SK-N-SH (cell line): ENCODE measurements at regions not wholly inside any gene's neighbourhood (a gene's known extent, or its start where the extent isn't known, plus 50 kb on each side); places are given as distances from the start of the nearest gene placed in this dataset.

Source experiments
- CTCF ChIA-PET: fragments of 300-600, 350-600 bp; formaldehyde crosslinking; extraction: SDS; loops from one replicate; lab custom pipeline; 2021; lab: Yijun Ruan, JAX
- POLR2A ChIA-PET: fragments of 350-600 bp; sonication (Branson Sonifier 250); formaldehyde crosslinking; extraction: SDS; loops from one replicate; lab custom pipeline; 2020; ENCODE audit warnings: antibody characterized with exemption, inconsistent platforms; lab: Yijun Ruan, JAX
- DNase-seq: peaks from one replicate; pipeline ENCODE4 v3.0.0; 2012
- H2AFZ ChIP-seq: fragments of 200-600 bp; sonication (generic); 2 replicates; pipeline ENCODE4 v1.8.1; 2016; ENCODE audit warnings: antibody characterized with exemption, mild to moderate bottlenecking, low read depth
- H3F3A ChIP-seq: fragments of 200-600 bp; sonication (generic); replicated peaks from 2 replicates; pipeline ENCODE3; 2016; ENCODE audit warnings: antibody characterized with exemption, mild to moderate bottlenecking; ENCODE audit not compliant: insufficient read depth
- H3K27ac ChIP-seq, 2 experiments: fragments of 200-500 bp in 1 of 2; fragments of 200-600 bp in 1 of 2; sonication (Bioruptor generic) in 1 of 2; sonication (generic), shearing (Covaris generic) in 1 of 2; 2 replicates each; pipeline versions ENCODE4 v1.5.1 to v1.6.1; 2014 to 2016; ENCODE audit warnings: low read depth in 2 of 2, inconsistent platforms in 1 of 2, low read length in 1 of 2, mild to moderate bottlenecking in 1 of 2, mixed read lengths in 1 of 2
- H3K27me3 ChIP-seq: fragments of 200-600 bp; sonication (generic), shearing (Covaris generic); 2 replicates; pipeline ENCODE4 v1.6.1; 2016; ENCODE audit warnings: mixed run types; ENCODE audit not compliant: insufficient read depth
- H3K36me3 ChIP-seq, 2 experiments: fragments of 200-500 bp in 1 of 2; fragments of 200-600 bp in 1 of 2; sonication (Bioruptor generic) in 1 of 2; sonication (generic) in 1 of 2; replicated peaks in 1 of 2; 2 replicates each; pipeline versions ENCODE3 to v1.5.1; 2014 to 2016; ENCODE audit warnings: low read length in 1 of 2, mild to moderate bottlenecking in 1 of 2; ENCODE audit not compliant: insufficient read depth in 2 of 2, control insufficient read depth in 1 of 2
- H3K4me1 ChIP-seq, 2 experiments: fragments of 200-500 bp in 1 of 2; fragments of 200-600 bp in 1 of 2; sonication (Bioruptor generic) in 1 of 2; sonication (generic), shearing (Covaris generic) in 1 of 2; 2 replicates each; pipeline versions ENCODE4 v1.5.1 to v1.6.1; 2014 to 2016; ENCODE audit warnings: low read depth in 1 of 2, low read length in 1 of 2, mixed run types in 1 of 2; ENCODE audit not compliant: insufficient read depth in 2 of 2, control insufficient read depth in 1 of 2
- H3K4me2 ChIP-seq: fragments of 200-600 bp; sonication (generic), shearing (Covaris generic); 2 replicates; pipeline ENCODE4 v1.6.1; 2017; ENCODE audit warnings: mixed run types
- H3K4me3 ChIP-seq, 2 experiments: fragments of 200-500 bp in 1 of 2; fragments of 200-600 bp in 1 of 2; sonication (Bioruptor generic) in 1 of 2; sonication (generic), shearing (Covaris generic) in 1 of 2; 2 replicates each; pipeline versions ENCODE4 v1.5.1 to v1.8.1; 2014 to 2016; ENCODE audit warnings: low read depth in 2 of 2, inconsistent platforms in 1 of 2, low read length in 1 of 2, mild to moderate bottlenecking in 1 of 2, mixed read lengths in 1 of 2, moderate library complexity in 1 of 2
- H3K79me2 ChIP-seq: fragments of 200-600 bp; sonication (generic); 2 replicates; pipeline ENCODE4 v1.8.1; 2017; ENCODE audit warnings: mild to moderate bottlenecking; ENCODE audit not compliant: insufficient read depth
- H3K9ac ChIP-seq: fragments of 200-600 bp; sonication (generic); 2 replicates; pipeline ENCODE4 v1.6.1; 2017; ENCODE audit warnings: mixed run types
- H3K9me2 ChIP-seq: fragments of 200-600 bp; sonication (generic); 2 replicates; pipeline ENCODE4 v1.6.1; 2017; ENCODE audit warnings: mixed run types
- H3K9me3 ChIP-seq: fragments of 200-600 bp; sonication (generic); 2 replicates; pipeline ENCODE4 v1.6.1; 2017; ENCODE audit warnings: mixed run types, mild to moderate bottlenecking, moderate library complexity
- H4K20me1 ChIP-seq: fragments of 200-600 bp; sonication (generic); 2 replicates; pipeline ENCODE4 v1.6.1; 2017; ENCODE audit warnings: mild to moderate bottlenecking, mixed run types; ENCODE audit not compliant: insufficient read depth
- EZH2phosphoT487 ChIP-seq: fragments of 200-600 bp; sonication (generic); IDR thresholded peaks from 2 replicates; pipeline ENCODE4 v1.6.1; 2017; ENCODE audit warnings: low read depth, mixed run types, mild to moderate bottlenecking, antibody characterized with exemption, moderate library complexity, borderline replicate concordance
- JUND ChIP-seq: IDR thresholded peaks from 2 replicates; pipeline ENCODE4 v1.4.0; 2012
- MEF2A ChIP-seq: IDR thresholded peaks from 2 replicates; pipeline ENCODE4 v1.4.0; 2012; ENCODE audit warnings: low read depth, borderline replicate concordance
- MXI1 ChIP-seq: IDR thresholded peaks from 2 replicates; pipeline ENCODE4 v1.6.1; 2012; ENCODE audit warnings: mild to moderate bottlenecking, low read depth, low read length, improper control_type of control experiment
- POLR2AphosphoS5 ChIP-seq: IDR thresholded peaks from 2 replicates; pipeline ENCODE4 v1.6.1; 2012; ENCODE audit warnings: low read depth, low read length
- WGBS: methylation state at CpG from one replicate; pipeline ENCODE4 v1.1.6; 2017; ENCODE audit warnings: low lambda C conversion rate; 5-methylcytosine and 5-hydroxymethylcytosine counted together
- TF ChIP-seq, protein P1 (sequence below): IDR thresholded peaks from 2 replicates; pipeline ENCODE4 v1.6.1; 2012; ENCODE audit warnings: mild to moderate bottlenecking, low read depth, low read length, moderate library complexity
- TF ChIP-seq, protein P2 (sequence below): IDR thresholded peaks from 2 replicates; pipeline ENCODE4 v1.4.0; 2012; ENCODE audit warnings: low read depth, borderline replicate concordance
- TF ChIP-seq, protein P3 (sequence below): fragments of 150-350 bp; IDR thresholded peaks from 2 replicates; pipeline ENCODE4 v1.6.1; 2017; ENCODE audit warnings: antibody characterized with exemption, low read length, low read depth, borderline replicate concordance
- TF ChIP-seq, protein P4 (sequence below): fragments of 150-350 bp; IDR thresholded peaks from 2 replicates; pipeline ENCODE4 v1.6.1; 2016; ENCODE audit warnings: mild to moderate bottlenecking, low read depth, low read length

DNA sequence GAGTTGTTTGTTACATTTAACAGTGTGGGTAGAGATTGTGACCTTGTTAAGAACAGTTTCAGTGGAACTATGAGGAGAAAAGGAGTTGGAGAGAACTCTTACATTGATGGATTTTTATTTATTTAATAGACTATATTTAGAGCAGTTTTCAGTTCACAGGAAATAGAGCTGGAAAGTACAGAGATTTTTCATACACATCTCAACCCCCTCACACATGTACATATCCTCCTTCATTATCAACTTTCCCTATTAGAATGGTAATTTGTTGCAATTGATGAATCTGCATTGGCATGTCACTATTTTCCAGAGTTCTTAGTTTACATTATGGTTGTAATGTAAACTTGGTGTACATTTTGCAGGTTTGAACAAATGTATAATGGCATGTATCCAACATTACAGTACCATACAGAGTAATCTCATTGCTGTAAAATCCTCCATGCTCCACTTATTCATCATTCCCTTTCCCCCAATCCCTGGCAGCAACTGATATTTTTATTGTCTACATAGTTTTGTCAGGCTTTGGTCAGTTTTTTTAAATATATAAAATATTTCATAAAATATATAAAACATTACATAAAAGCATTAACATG, 756.6 kb upstream of the DPPA4 start:
- Histone ChIP-seq H3K9ac (no peak overlapping the region), H3K4me1 (no peaks in the 10 kb centered on the region), H3F3A (peaks cover 4% of the 10 kb centered on the region), H3K9me2 (no peaks in the 10 kb centered on the region), H3K27me3 (no peaks in the 10 kb centered on the region), H2AFZ (peak overlapping the region; percentile 55; the same call in 1 of the 2 replicates), H3K36me3 (no peaks in the 10 kb centered on the region), H3K4me2 (peak overlapping the region; percentile 19; the same call in 1 of the 2 replicates), H3K27ac (peak overlapping the region in 1 of 2 experiments; percentile 58; a peak in 1 of 4 replicates), H3K9me3 (no peaks in the 10 kb centered on the region; the same call in 1 of the 2 replicates), H3K4me3 (peak overlapping the region in 1 of 2 experiments; percentile 29; a peak in 1 of 4 replicates), H3K79me2 (no peaks in the 10 kb centered on the region), H4K20me1 (no peaks in the 10 kb centered on the region)
- DNase-seq: no peak
- ChIA-PET POLR2A (no interaction called here), CTCF (no interaction called here)
- TF ChIP-seq, protein P1, sequence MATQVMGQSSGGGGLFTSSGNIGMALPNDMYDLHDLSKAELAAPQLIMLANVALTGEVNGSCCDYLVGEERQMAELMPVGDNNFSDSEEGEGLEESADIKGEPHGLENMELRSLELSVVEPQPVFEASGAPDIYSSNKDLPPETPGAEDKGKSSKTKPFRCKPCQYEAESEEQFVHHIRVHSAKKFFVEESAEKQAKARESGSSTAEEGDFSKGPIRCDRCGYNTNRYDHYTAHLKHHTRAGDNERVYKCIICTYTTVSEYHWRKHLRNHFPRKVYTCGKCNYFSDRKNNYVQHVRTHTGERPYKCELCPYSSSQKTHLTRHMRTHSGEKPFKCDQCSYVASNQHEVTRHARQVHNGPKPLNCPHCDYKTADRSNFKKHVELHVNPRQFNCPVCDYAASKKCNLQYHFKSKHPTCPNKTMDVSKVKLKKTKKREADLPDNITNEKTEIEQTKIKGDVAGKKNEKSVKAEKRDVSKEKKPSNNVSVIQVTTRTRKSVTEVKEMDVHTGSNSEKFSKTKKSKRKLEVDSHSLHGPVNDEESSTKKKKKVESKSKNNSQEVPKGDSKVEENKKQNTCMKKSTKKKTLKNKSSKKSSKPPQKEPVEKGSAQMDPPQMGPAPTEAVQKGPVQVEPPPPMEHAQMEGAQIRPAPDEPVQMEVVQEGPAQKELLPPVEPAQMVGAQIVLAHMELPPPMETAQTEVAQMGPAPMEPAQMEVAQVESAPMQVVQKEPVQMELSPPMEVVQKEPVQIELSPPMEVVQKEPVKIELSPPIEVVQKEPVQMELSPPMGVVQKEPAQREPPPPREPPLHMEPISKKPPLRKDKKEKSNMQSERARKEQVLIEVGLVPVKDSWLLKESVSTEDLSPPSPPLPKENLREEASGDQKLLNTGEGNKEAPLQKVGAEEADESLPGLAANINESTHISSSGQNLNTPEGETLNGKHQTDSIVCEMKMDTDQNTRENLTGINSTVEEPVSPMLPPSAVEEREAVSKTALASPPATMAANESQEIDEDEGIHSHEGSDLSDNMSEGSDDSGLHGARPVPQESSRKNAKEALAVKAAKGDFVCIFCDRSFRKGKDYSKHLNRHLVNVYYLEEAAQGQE: no peak
- TF ChIP-seq, protein P2, sequence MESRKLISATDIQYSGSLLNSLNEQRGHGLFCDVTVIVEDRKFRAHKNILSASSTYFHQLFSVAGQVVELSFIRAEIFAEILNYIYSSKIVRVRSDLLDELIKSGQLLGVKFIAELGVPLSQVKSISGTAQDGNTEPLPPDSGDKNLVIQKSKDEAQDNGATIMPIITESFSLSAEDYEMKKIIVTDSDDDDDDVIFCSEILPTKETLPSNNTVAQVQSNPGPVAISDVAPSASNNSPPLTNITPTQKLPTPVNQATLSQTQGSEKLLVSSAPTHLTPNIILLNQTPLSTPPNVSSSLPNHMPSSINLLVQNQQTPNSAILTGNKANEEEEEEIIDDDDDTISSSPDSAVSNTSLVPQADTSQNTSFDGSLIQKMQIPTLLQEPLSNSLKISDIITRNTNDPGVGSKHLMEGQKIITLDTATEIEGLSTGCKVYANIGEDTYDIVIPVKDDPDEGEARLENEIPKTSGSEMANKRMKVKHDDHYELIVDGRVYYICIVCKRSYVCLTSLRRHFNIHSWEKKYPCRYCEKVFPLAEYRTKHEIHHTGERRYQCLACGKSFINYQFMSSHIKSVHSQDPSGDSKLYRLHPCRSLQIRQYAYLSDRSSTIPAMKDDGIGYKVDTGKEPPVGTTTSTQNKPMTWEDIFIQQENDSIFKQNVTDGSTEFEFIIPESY: no peak
- TF ChIP-seq POLR2AphosphoS5 (no peak), MEF2A (no peak), EZH2phosphoT487 (no peak), JUND (no peak)
- TF ChIP-seq, protein P3, sequence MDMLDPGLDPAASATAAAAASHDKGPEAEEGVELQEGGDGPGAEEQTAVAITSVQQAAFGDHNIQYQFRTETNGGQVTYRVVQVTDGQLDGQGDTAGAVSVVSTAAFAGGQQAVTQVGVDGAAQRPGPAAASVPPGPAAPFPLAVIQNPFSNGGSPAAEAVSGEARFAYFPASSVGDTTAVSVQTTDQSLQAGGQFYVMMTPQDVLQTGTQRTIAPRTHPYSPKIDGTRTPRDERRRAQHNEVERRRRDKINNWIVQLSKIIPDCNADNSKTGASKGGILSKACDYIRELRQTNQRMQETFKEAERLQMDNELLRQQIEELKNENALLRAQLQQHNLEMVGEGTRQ: no peak

DNA sequence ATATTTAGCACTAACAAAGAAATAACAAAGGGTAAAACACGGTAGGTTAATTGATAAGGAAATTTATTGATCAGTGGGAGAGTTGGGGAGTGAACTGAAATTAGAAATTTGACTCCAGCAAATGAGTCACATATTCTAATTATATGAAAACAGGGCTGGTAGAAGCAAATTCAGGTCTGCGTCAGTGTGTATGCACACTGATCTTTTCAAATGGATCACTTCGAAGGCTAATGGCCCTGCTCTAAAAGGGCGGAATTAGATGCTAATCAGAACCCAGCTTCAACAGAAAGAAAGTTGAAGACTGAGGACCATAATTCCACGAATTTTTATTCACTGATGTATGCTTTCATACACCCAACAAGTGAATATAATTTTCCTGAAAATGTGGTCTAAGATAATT, 762.4 kb upstream of the DPPA4 start:
- Histone ChIP-seq H3K9ac (no peak overlapping the region), H3K4me2 (peak overlapping the region; percentile 27; the same call in 1 of the 2 replicates), H3F3A (no peaks in the 10 kb centered on the region), H2AFZ (peak overlapping the region; percentile 54), H3K27ac (no peak overlapping the region), H3K9me3 (no peaks in the 10 kb centered on the region; the same call in 1 of the 2 replicates), H4K20me1 (no peaks in the 10 kb centered on the region), H3K9me2 (no peaks in the 10 kb centered on the region), H3K4me3 (no peak overlapping the region), H3K36me3 (no peaks in the 10 kb centered on the region), H3K4me1 (no peaks in the 10 kb centered on the region), H3K27me3 (no peaks in the 10 kb centered on the region), H3K79me2 (no peaks in the 10 kb centered on the region)
- no peak for TF ChIP-seq MXI1
- TF ChIP-seq, protein P4, sequence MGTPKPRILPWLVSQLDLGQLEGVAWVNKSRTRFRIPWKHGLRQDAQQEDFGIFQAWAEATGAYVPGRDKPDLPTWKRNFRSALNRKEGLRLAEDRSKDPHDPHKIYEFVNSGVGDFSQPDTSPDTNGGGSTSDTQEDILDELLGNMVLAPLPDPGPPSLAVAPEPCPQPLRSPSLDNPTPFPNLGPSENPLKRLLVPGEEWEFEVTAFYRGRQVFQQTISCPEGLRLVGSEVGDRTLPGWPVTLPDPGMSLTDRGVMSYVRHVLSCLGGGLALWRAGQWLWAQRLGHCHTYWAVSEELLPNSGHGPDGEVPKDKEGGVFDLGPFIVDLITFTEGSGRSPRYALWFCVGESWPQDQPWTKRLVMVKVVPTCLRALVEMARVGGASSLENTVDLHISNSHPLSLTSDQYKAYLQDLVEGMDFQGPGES: no peak
- TF ChIP-seq, protein P3: no peak
- DNase-seq: no peak
- 62% methylated on average over 5 of the region's 5 CpGs for WGBS
- ChIA-PET CTCF (no interaction called here), POLR2A (no interaction called here)
